ENCODE measurements at regions not wholly inside any gene's neighbourhood (a gene's known extent, or its start where the extent isn't known, plus 50 kb on each side); places are given as distances from the start of the nearest gene placed in this dataset.
"Not testable (repeated sequence)": the region's sequence is repeated elsewhere in the genome, so short reads cannot be mapped to it uniquely, and the experiment has no call there.

GRCh38 chr10:55740110-55740509, 620.9 kb downstream of the ZWINT start:
- no peak for DNase-seq

GRCh38 chr10:55734112-55734511, 626.9 kb downstream of the ZWINT start:
- DNase-seq: no peak

GRCh38 chr10:55704950-55705349, 656.1 kb downstream of the ZWINT start:
- no peak for DNase-seq

GRCh38 chr10:55668326-55668922, 692.6 kb downstream of the ZWINT start:
- DNase-seq: peak; percentile 49

GRCh38 chr10:55653531-55653930, 707.5 kb downstream of the ZWINT start:
- no peak for DNase-seq

GRCh38 chr10:55641601-55642000, 719.5 kb downstream of the ZWINT start:
- DNase-seq: no peak

- DNase-seq: peak; percentile 85
Measured at GRCh38 chr10:55631071-55631654, 729.9 kb downstream of the ZWINT start.

GRCh38 chr10:55630491-55631056, 730.5 kb downstream of the ZWINT start:
- peak; percentile 32 for DNase-seq

- peak; percentile 64 for DNase-seq
Measured at GRCh38 chr10:55629793-55630490, 731.1 kb downstream of the ZWINT start.

GRCh38 chr10:55628260-55628701, 732.8 kb downstream of the ZWINT start:
- peak; percentile 62 for DNase-seq

- peak; percentile 24 for DNase-seq
Measured at GRCh38 chr10:55627501-55628051, 733.5 kb downstream of the ZWINT start.

- DNase-seq: not testable (repeated sequence)
Measured at GRCh38 chr10:55601690-55602478, 759.2 kb downstream of the ZWINT start.

- no peak for DNase-seq
Measured at GRCh38 chr10:55551603-55552002, 750.6 kb upstream of the PCDH15 start.

GRCh38 chr10:55550236-55550635, 749.2 kb upstream of the PCDH15 start:
- DNase-seq: no peak

GRCh38 chr10:55537497-55537896, 736.5 kb upstream of the PCDH15 start:
- DNase-seq: not testable (repeated sequence)

- no peak for DNase-seq
Measured at GRCh38 chr10:55519264-55519663, 718.2 kb upstream of the PCDH15 start.

GRCh38 chr10:55518416-55518815, 717.4 kb upstream of the PCDH15 start:
- not testable (repeated sequence) for DNase-seq

- no peak for DNase-seq
Measured at GRCh38 chr10:55509168-55509567, 708.1 kb upstream of the PCDH15 start.

GRCh38 chr10:55500931-55501559, 700.0 kb upstream of the PCDH15 start:
- peak; percentile 63 for DNase-seq

- no peak for DNase-seq
Measured at GRCh38 chr10:55497893-55498499, 697.0 kb upstream of the PCDH15 start.

GRCh38 chr10:55495555-55495954, 694.5 kb upstream of the PCDH15 start:
- DNase-seq: no peak

- DNase-seq: peak; percentile 2
Measured at GRCh38 chr10:55491712-55492111, 690.7 kb upstream of the PCDH15 start.

All from NCI-H82 (cell line).